SU-DHL-6 (cell line): ENCODE measurements at regions not wholly inside any gene's neighbourhood (a gene's known extent, or its start where the extent isn't known, plus 50 kb on each side); places are given as distances from the start of the nearest gene placed in this dataset.

Source experiments
- H2AFZ ChIP-seq: fragments of 200-600 bp; sonication (generic); 2 replicates; pipeline ENCODE4 v1.6.1; 2014; ENCODE audit warnings: low read depth, mild to moderate bottlenecking, moderate library complexity, mixed read lengths, antibody characterized with exemption, low read length; ENCODE audit not compliant: severe bottlenecking
- H3F3A ChIP-seq: fragments of 200-600 bp; shearing (Covaris generic); 2 replicates; pipeline ENCODE4 v1.6.0; 2016; ENCODE audit warnings: antibody characterized with exemption, mild to moderate bottlenecking; ENCODE audit not compliant: insufficient read depth
- H3K27ac ChIP-seq: fragments of 200-600 bp; sonication (generic); 2 replicates; pipeline ENCODE4 v1.5.1; 2016; ENCODE audit warnings: low read depth, mild to moderate bottlenecking, low read length, moderate library complexity, mixed read lengths
- H3K27me3 ChIP-seq: fragments of 200-600 bp; sonication (generic), shearing (Covaris generic); 2 replicates; pipeline ENCODE4 v1.6.0; 2014; ENCODE audit warnings: mild to moderate bottlenecking, low read length
- H3K36me3 ChIP-seq: fragments of 200-600 bp; sonication (generic); 2 replicates; pipeline ENCODE4 v1.6.1; 2014; ENCODE audit warnings: mild to moderate bottlenecking, low read length, mixed read lengths
- H3K4me2 ChIP-seq: fragments of 300-600, 200-600 bp; shearing (Covaris generic), sonication (generic); 2 replicates; pipeline ENCODE4 v1.6.0; 2014; ENCODE audit warnings: low read length, low read depth, mild to moderate bottlenecking; ENCODE audit not compliant: poor library complexity, severe bottlenecking
- H3K4me3 ChIP-seq: fragments of 200-600 bp; sonication (generic); 2 replicates; pipeline ENCODE4 v1.5.1; 2014; ENCODE audit warnings: antibody characterized with exemption, low read length, mild to moderate bottlenecking, mixed read lengths; ENCODE audit not compliant: insufficient read depth, poor library complexity, severe bottlenecking
- H3K79me2 ChIP-seq: fragments of 200-600 bp; sonication (generic); 2 replicates; pipeline ENCODE4 v1.6.1; 2014; ENCODE audit warnings: mild to moderate bottlenecking, low read length, moderate library complexity; ENCODE audit not compliant: insufficient read depth
- H3K9ac ChIP-seq: fragments of 200-600 bp; sonication (generic); 2 replicates; pipeline ENCODE4 v1.7.0; 2014; ENCODE audit warnings: mild to moderate bottlenecking, low read length
- H3K9me2 ChIP-seq: fragments of 200-600 bp; sonication (generic); replicated peaks from 2 replicates; pipeline ENCODE4 v1.6.1; 2014; ENCODE audit warnings: low read length; ENCODE audit not compliant: insufficient read depth
- H3K9me3 ChIP-seq: fragments of 200-600 bp; sonication (generic); 2 replicates; pipeline ENCODE4 v1.6.1; 2014; ENCODE audit warnings: low read length, mixed read lengths; ENCODE audit not compliant: insufficient read depth
- H4K20me1 ChIP-seq: fragments of 200-600 bp; sonication (generic); 2 replicates; pipeline ENCODE4 v1.6.1; 2014; ENCODE audit warnings: low read depth, mild to moderate bottlenecking, antibody characterized with exemption, low read length, moderate library complexity, mixed read lengths
- EZH2phosphoT487 ChIP-seq: fragments of 200-600 bp; sonication (generic), shearing (Covaris generic); conservative IDR thresholded peaks from 2 replicates; pipeline ENCODE4 v1.6.1; 2018; ENCODE audit warnings: mild to moderate bottlenecking, antibody characterized with exemption, low read length, moderate library complexity, mixed read lengths
- TF ChIP-seq, protein P1 (sequence below): fragments of 200-600 bp; sonication (generic); IDR thresholded peaks from one replicate; pipeline ENCODE4 v1.5.1; 2017; ENCODE audit warnings: antibody characterized with exemption, mild to moderate bottlenecking, low read length, moderate library complexity; ENCODE audit not compliant: insufficient read depth, poor library complexity, severe bottlenecking

- Histone ChIP-seq H3K9ac (no peak overlapping the region), H3K9me3 (no peaks in the 10 kb centered on the region), H3K4me3 (no peak overlapping the region), H3K27me3 (no peaks in the 10 kb centered on the region), H3K27ac (no peak overlapping the region), H3F3A (no peaks in the 10 kb centered on the region), H3K4me2 (no peak overlapping the region), H3K79me2 (no peaks in the 10 kb centered on the region), H4K20me1 (no peaks in the 10 kb centered on the region), H3K9me2 (no peaks in the 10 kb centered on the region), H3K36me3 (no peaks in the 10 kb centered on the region), H2AFZ (no peak overlapping the region)
- TF ChIP-seq, protein P1, sequence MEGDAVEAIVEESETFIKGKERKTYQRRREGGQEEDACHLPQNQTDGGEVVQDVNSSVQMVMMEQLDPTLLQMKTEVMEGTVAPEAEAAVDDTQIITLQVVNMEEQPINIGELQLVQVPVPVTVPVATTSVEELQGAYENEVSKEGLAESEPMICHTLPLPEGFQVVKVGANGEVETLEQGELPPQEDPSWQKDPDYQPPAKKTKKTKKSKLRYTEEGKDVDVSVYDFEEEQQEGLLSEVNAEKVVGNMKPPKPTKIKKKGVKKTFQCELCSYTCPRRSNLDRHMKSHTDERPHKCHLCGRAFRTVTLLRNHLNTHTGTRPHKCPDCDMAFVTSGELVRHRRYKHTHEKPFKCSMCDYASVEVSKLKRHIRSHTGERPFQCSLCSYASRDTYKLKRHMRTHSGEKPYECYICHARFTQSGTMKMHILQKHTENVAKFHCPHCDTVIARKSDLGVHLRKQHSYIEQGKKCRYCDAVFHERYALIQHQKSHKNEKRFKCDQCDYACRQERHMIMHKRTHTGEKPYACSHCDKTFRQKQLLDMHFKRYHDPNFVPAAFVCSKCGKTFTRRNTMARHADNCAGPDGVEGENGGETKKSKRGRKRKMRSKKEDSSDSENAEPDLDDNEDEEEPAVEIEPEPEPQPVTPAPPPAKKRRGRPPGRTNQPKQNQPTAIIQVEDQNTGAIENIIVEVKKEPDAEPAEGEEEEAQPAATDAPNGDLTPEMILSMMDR = no peak
- no peak for TF ChIP-seq EZH2phosphoT487
These were observed 53.8 kb upstream of the PPP2R5A start for GRCh38 chr1:212231372-212231771.

DNA sequence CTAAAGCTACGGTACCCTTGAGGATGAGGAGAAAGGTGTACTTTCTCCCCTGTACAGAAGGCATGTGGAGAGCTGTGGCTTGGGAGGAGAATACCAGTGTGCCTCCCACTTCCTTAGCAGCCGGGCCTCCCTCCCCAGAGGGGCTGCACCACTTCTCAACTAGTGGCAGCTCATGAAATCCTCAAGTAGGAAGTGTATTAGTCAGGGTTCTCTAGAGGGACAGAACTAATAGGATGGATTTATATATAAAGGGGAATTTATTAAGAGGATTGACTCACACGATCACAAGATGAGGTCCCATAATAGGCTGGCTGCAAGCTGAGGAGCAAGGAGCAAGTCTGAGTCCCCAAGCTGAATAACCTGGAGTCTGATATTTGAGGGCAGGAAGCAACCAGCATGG is 53.1 kb upstream of the PPP2R5A start:
- no peaks in the 10 kb centered on the region for H4K20me1 ChIP-seq
- no peaks in the 10 kb centered on the region for H3K9me2 ChIP-seq
- H3K4me2 ChIP-seq = no peak overlapping the region
- no peak overlapping the region for H3K9ac ChIP-seq
- TF ChIP-seq, protein P1 = no peak
- no peak for TF ChIP-seq EZH2phosphoT487
- H3K9me3 ChIP-seq = no peaks in the 10 kb centered on the region
- no peak overlapping the region for H2AFZ ChIP-seq
- no peak overlapping the region for H3K27ac ChIP-seq
- H3K27me3 ChIP-seq = no peaks in the 10 kb centered on the region
- no peaks in the 10 kb centered on the region for H3F3A ChIP-seq
- no peaks in the 10 kb centered on the region for H3K36me3 ChIP-seq
- no peak overlapping the region for H3K4me3 ChIP-seq
- no peaks in the 10 kb centered on the region for H3K79me2 ChIP-seq

GRCh38 chr1:212233321-212233720 is 51.9 kb upstream of the PPP2R5A start:
- no peaks in the 10 kb centered on the region for H3K9me3 ChIP-seq
- no peak overlapping the region for H3K27ac ChIP-seq
- no peaks in the 10 kb centered on the region for H3K9me2 ChIP-seq
- H3F3A ChIP-seq = no peaks in the 10 kb centered on the region
- H3K27me3 ChIP-seq = no peaks in the 10 kb centered on the region
- no peaks in the 10 kb centered on the region for H3K36me3 ChIP-seq
- no peaks in the 10 kb centered on the region for H3K79me2 ChIP-seq
- H3K4me2 ChIP-seq = no peak overlapping the region
- H3K9ac ChIP-seq = no peak overlapping the region
- H4K20me1 ChIP-seq = no peaks in the 10 kb centered on the region
- no peak overlapping the region for H2AFZ ChIP-seq
- TF ChIP-seq EZH2phosphoT487 = no peak
- TF ChIP-seq, protein P1 = no peak
- H3K4me3 ChIP-seq = no peak overlapping the region
